ENCODE measurements at regions not wholly inside any gene's neighbourhood (a gene's known extent, or its start where the extent isn't known, plus 50 kb on each side); places are given as distances from the start of the nearest gene placed in this dataset.

DNA sequence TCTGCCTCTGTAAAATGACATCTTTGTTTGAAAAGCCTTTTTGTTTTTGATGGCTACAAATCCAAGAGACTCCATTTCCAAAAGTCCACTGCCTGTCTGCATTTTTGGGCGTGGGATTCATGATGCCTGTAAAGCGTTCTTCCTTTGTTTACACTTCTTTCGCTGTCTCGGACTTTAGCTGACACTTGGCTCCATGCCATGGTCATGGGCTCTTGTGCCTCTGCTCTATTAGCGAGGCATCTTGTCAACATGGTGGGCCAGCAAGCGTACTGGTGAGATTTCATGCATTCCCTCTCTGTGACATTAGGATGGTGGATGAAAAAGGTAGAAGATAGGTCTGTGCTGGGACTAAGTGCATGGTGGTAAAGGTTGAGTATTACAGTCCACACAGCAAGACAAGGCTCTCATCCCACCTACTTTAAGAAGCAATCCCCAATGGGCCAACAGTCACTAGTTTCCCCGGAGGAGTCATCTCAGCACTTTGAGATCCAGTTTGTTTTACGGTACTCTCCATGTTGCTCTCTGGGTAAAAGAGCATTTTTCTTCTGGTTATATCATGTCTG, 298.2 kb upstream of the KLF3 start:
- WGBS, 2 experiments (ENCODE audit: extremely low coverage in 1 of 2, insufficient coverage in 1 of 2, insufficient read length in 1 of 2, insufficient replicate concordance in 2 of 2, low coverage in 1 of 2, low lambda C conversion rate in 2 of 2, missing lambda C conversion rate in 1 of 2) = 77% methylated on average over 8 of the region's 8 CpGs; no CpG with 5 or more reads in 1 of the 2 experiments
- no peak for FAIRE-seq
- POLR2A ChIA-PET (ENCODE audit: partially characterized antibody) = no interaction called here

More for the DNA sequence above, 298.2 kb upstream of the KLF3 start:
- no peak overlapping the region for H4K5ac ChIP-seq (ENCODE audit: insufficient read length, low read depth, low read length)
- no peak for DNase-seq (ENCODE audit: low read depth in 1 of 2, low spot score in 2 of 2)
- H2BK12ac ChIP-seq (ENCODE audit: low read depth, low read length) = no peak overlapping the region
- H4K20me1 ChIP-seq (replicated peaks in 1 of 2; ENCODE audit: control insufficient read depth in 1 of 2, insufficient read depth in 2 of 2, low read length in 2 of 2) = no peaks in the 10 kb centered on the region
- no peak overlapping the region for H4K91ac ChIP-seq (replicated peaks; ENCODE audit: insufficient read length, low read length)
- no peak overlapping the region for H3K18ac ChIP-seq (ENCODE audit: extremely low read depth, low read length)
- no peak overlapping the region for H2BK5ac ChIP-seq (ENCODE audit: low read depth, low read length)
- H3K23ac ChIP-seq (ENCODE audit: insufficient read length) = no peak overlapping the region
- H3K4me2 ChIP-seq (ENCODE audit: insufficient read depth in 1 of 2, low read depth in 2 of 2, low read length in 2 of 2) = no peak overlapping the region
- H2BK120ac ChIP-seq (replicated peaks; ENCODE audit: low read depth, low read length) = no peak overlapping the region
- no peak overlapping the region for H3K56ac ChIP-seq (replicated peaks; ENCODE audit: insufficient read length, low read depth, low read length)
- H3K36me3 ChIP-seq (ENCODE audit: control insufficient read depth in 2 of 4, insufficient read depth in 4 of 4, low read length in 3 of 4) = no peaks in the 10 kb centered on the region
- TF ChIP-seq NANOG (IDR thresholded peaks at IDR 0.05; ENCODE audit: insufficient read depth, low read depth, low read length, poor library complexity, severe bottlenecking) = no peak
- no peak overlapping the region for H4K8ac ChIP-seq (ENCODE audit: extremely low read depth, insufficient read depth, low read length)
- H3K9ac ChIP-seq (replicated peaks in 1 of 4; ENCODE audit: extremely low read depth in 1 of 4, low read depth in 3 of 4, low read length in 3 of 4) = no peak overlapping the region
- no peak overlapping the region for H2AFZ ChIP-seq (ENCODE audit: low read length)
- H3K4me3 ChIP-seq (ENCODE audit: extremely low read depth in 1 of 4, insufficient read depth in 2 of 4, low read depth in 3 of 4, low read length in 4 of 4) = no peak overlapping the region
- CTCF ChIA-PET (ENCODE audit: partially characterized antibody) = no interaction called here
- H3K79me2 ChIP-seq (ENCODE audit: control insufficient read depth in 1 of 2, insufficient read depth in 2 of 2, low read length in 2 of 2) = no peaks in the 10 kb centered on the region
- no peaks in the 10 kb centered on the region for H3K4me1 ChIP-seq (replicated peaks in 1 of 4; ENCODE audit: control insufficient read depth in 3 of 4, insufficient read depth in 4 of 4, low read length in 3 of 4)
- H3K14ac ChIP-seq (ENCODE audit: insufficient read length) = no peak overlapping the region
- no peaks in the 10 kb centered on the region for H3K27me3 ChIP-seq (replicated peaks in 1 of 4; ENCODE audit: control insufficient read depth in 3 of 4, extremely low read depth in 1 of 4, insufficient read depth in 3 of 4, low read length in 3 of 4)
- no peak overlapping the region for H3K27ac ChIP-seq (ENCODE audit: low read depth, low read length)
- H3K4ac ChIP-seq (replicated peaks; ENCODE audit: insufficient read length, low read depth, low read length) = no peak overlapping the region
- H3K23me2 ChIP-seq (ENCODE audit: low read depth, low read length) = no peaks in the 10 kb centered on the region
- H3K79me1 ChIP-seq (ENCODE audit: low read depth, low read length) = no peaks in the 10 kb centered on the region
- no peak overlapping the region for H2BK20ac ChIP-seq (ENCODE audit: low read length)
- H2BK15ac ChIP-seq (ENCODE audit: low read length) = no peak overlapping the region
- H2AK5ac ChIP-seq (ENCODE audit: low read depth, low read length) = no peak overlapping the region
- no peaks in the 10 kb centered on the region; a peak in 1 of 4 replicates for H3K9me3 ChIP-seq (ENCODE audit: insufficient read depth in 2 of 2, low read depth in 1 of 2, low read length in 1 of 2)
